ENCODE measurements at regions not wholly inside any gene's neighbourhood (a gene's known extent, or its start where the extent isn't known, plus 50 kb on each side); places are given as distances from the start of the nearest gene placed in this dataset.

DNA sequence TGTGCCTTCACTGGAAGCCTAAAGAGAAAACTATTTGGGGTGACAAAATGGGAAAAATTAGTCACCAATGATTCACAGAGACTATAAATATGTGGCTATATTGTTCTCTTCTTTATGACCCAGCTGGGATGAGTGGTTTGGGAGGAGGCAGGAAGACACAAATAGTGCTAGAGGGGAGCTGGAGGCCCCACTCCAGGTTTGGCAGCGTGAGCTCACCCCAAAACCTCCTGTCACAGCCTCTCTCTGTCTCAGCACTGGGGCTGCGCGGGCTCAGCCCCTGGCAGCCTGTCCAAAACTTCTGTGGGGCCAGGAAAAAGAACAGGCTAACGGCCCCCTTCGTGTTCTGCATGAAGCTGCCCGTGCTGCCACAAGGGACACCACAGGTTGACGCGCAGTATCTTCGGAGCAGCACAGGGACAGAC is 73.2 kb upstream of the LCLAT1 start:
- no peak overlapping the region for H3K4me3 ChIP-seq (ENCODE audit: low read length)
- no peak for DNase-seq
- no peaks in the 10 kb centered on the region for H3K36me3 ChIP-seq (ENCODE audit: control insufficient read depth, insufficient read depth, low read length)
- 90 to 96% methylated on average over 9 of the region's 9 CpGs for WGBS, 2 experiments (ENCODE audit: insufficient coverage in 1 of 2, insufficient read length in 1 of 2)
- Mint-ChIP-seq H3K27ac (no peak overlapping the region), H3K4me3 (no peak overlapping the region), H3K4me1 (no peaks in the 10 kb centered on the region), H3K36me3 (ENCODE audit: low read depth) (no peaks in the 10 kb centered on the region), H3K27me3 (ENCODE audit: insufficient read depth) (peaks cover 4% of the 10 kb centered on the region), H3K9me3 (no peaks in the 10 kb centered on the region)
- no peaks in the 10 kb centered on the region for H3K9me3 ChIP-seq (ENCODE audit: control insufficient read depth, low read length)
- no peak overlapping the region for H3K9ac ChIP-seq (ENCODE audit: extremely low read depth, low read length, poor library complexity, severe bottlenecking)
- TF ChIP-seq, protein P1, sequence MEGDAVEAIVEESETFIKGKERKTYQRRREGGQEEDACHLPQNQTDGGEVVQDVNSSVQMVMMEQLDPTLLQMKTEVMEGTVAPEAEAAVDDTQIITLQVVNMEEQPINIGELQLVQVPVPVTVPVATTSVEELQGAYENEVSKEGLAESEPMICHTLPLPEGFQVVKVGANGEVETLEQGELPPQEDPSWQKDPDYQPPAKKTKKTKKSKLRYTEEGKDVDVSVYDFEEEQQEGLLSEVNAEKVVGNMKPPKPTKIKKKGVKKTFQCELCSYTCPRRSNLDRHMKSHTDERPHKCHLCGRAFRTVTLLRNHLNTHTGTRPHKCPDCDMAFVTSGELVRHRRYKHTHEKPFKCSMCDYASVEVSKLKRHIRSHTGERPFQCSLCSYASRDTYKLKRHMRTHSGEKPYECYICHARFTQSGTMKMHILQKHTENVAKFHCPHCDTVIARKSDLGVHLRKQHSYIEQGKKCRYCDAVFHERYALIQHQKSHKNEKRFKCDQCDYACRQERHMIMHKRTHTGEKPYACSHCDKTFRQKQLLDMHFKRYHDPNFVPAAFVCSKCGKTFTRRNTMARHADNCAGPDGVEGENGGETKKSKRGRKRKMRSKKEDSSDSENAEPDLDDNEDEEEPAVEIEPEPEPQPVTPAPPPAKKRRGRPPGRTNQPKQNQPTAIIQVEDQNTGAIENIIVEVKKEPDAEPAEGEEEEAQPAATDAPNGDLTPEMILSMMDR (conservative IDR thresholded peaks at IDR 0.05) = peak; percentile 47
- H3K4me1 ChIP-seq (ENCODE audit: control insufficient read depth, insufficient read depth, low read length) = no peaks in the 10 kb centered on the region
- H3K27me3 ChIP-seq (ENCODE audit: control insufficient read depth, insufficient read depth, low read length, poor library complexity, severe bottlenecking) = no peaks in the 10 kb centered on the region
- H3K27ac ChIP-seq (ENCODE audit: low read depth, low read length) = no peak overlapping the region

DNA sequence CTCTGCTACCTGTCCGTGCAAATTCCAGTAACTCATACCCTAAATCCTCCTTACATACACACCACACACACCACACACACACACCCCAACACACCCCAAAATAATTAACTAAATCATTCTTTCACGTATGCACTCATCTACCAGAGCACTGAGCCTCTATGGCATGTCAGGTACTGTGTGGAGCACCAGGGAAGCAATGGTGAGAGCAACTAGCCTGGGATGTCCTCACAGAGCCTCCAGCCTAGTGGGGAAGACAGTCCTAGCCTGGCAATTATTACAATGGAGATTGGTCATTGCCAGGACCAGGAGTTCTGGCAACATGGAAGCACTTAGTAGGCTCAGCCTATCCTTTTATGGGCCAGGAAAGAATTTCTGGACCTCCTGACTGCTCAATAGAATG is 72.7 kb upstream of the LCLAT1 start:
- Mint-ChIP-seq H3K9me3 (no peaks in the 10 kb centered on the region), H3K4me3 (no peak overlapping the region), H3K27ac (no peak overlapping the region), H3K36me3 (ENCODE audit: low read depth) (no peaks in the 10 kb centered on the region), H3K4me1 (no peaks in the 10 kb centered on the region), H3K27me3 (ENCODE audit: insufficient read depth) (peaks cover 4% of the 10 kb centered on the region)
- no peak for DNase-seq
- H3K36me3 ChIP-seq (ENCODE audit: control insufficient read depth, insufficient read depth, low read length) = no peaks in the 10 kb centered on the region
- TF ChIP-seq, protein P1 (conservative IDR thresholded peaks at IDR 0.05) = no peak
- 88 to 100% methylated on average over 1 to 2 of the region's 2 CpGs for WGBS, 2 experiments (ENCODE audit: insufficient coverage in 1 of 2, insufficient read length in 1 of 2)
- no peaks in the 10 kb centered on the region for H3K27me3 ChIP-seq (ENCODE audit: control insufficient read depth, insufficient read depth, low read length, poor library complexity, severe bottlenecking)
- H3K9ac ChIP-seq (ENCODE audit: extremely low read depth, low read length, poor library complexity, severe bottlenecking) = no peak overlapping the region
- no peaks in the 10 kb centered on the region for H3K4me1 ChIP-seq (ENCODE audit: control insufficient read depth, insufficient read depth, low read length)
- H3K27ac ChIP-seq (ENCODE audit: low read depth, low read length) = no peak overlapping the region
- H3K4me3 ChIP-seq (ENCODE audit: low read length) = no peak overlapping the region
- no peaks in the 10 kb centered on the region for H3K9me3 ChIP-seq (ENCODE audit: control insufficient read depth, low read length)

DNA sequence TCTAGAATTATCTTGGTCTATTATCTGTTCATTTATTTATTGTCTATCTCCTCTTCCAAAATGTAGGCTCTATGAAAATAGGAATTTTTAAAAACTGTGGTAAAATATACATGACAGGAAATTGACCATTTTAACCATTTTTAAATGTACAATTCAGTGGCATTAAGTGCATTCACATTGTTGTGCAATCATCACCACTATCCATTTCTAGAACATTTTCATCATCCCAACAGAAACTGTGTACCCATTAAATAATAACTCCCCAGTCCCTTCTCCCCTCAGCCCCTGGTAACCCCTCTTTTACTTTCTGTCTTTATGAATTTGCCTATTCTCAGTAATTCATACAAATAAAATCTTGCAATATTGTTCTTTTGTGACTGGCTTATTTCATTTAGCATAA is 71.1 kb upstream of the LCLAT1 start:
- Mint-ChIP-seq H3K36me3 (ENCODE audit: low read depth) (no peaks in the 10 kb centered on the region), H3K27ac (no peak overlapping the region), H3K9me3 (no peaks in the 10 kb centered on the region), H3K4me3 (no peak overlapping the region), H3K4me1 (no peaks in the 10 kb centered on the region), H3K27me3 (ENCODE audit: insufficient read depth) (peaks cover 4% of the 10 kb centered on the region)
- Histone ChIP-seq H3K4me1 (ENCODE audit: control insufficient read depth, insufficient read depth, low read length) (no peaks in the 10 kb centered on the region), H3K9me3 (ENCODE audit: control insufficient read depth, low read length) (no peaks in the 10 kb centered on the region), H3K27me3 (ENCODE audit: control insufficient read depth, insufficient read depth, low read length, poor library complexity, severe bottlenecking) (no peaks in the 10 kb centered on the region), H3K4me3 (ENCODE audit: low read length) (no peak overlapping the region), H3K9ac (ENCODE audit: extremely low read depth, low read length, poor library complexity, severe bottlenecking) (no peak overlapping the region), H3K36me3 (ENCODE audit: control insufficient read depth, insufficient read depth, low read length) (no peaks in the 10 kb centered on the region), H3K27ac (ENCODE audit: low read depth, low read length) (no peak overlapping the region)
- TF ChIP-seq, protein P1 (conservative IDR thresholded peaks at IDR 0.05) = no peak
- no peak for DNase-seq

Data from endodermal cell (in vitro differentiated cells).